ENCODE measurements at regions not wholly inside any gene's neighbourhood (a gene's known extent, or its start where the extent isn't known, plus 50 kb on each side); places are given as distances from the start of the nearest gene placed in this dataset.

DNA sequence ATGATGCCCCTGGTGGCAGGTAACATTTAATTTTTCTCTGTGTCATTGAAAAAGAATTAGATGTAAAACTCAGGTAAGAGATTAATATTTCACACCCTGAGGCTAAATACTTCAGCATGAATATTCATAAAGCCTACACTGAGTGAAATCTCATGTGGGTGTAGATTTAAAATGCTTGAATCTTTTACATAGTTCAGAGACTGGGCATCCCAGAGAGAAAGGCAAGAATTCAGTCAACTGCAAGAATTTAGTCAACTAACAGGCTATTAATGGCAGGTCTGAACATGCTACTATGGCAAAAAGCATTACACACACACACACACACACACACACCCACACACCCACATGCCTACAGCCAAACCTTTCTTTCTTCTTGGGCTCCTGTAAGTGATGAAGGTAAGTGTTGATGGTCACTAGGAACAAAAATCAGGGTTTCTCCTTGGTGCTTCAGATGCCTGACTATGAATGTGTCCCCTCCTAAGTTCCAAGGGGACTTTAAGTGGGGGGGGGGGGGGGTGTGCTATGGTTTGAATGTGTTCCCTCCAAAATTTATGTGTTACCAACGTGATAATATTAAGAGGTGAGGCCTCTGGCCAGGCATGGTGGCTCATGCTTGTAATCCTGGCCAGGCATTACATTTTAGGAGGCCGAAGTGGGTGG lies 63.7 kb upstream of the PSMD7 start:
- no peaks in the 10 kb centered on the region for H3K4me1 ChIP-seq
- no peaks in the 10 kb centered on the region for H3K27me3 ChIP-seq

DNA sequence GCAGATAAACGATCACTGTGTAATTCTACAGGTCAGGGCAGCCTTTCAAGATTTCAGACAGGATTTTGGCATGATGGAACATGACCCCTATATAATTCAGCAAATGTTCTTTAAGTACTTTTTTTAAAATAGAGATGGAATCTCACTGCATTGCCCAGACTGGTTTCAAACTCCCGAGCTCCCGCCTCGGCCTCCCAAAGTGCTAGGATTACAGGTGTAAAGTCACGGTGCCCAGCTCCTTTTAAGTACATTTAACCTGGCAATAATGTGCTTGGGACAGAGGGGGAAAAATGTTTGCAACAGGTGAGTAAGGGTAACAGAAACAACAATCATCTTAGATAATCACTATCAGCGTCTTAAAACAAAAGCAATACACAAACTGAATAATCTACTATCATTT lies 66.5 kb upstream of the PSMD7 start:
- Histone ChIP-seq H3K27me3 (no peaks in the 10 kb centered on the region), H3K9me3 (no peaks in the 10 kb centered on the region), H3K4me1 (no peaks in the 10 kb centered on the region), H3K27ac (no peak overlapping the region), H3K4me3 (no peak overlapping the region), H3K36me3 (no peaks in the 10 kb centered on the region)
- TF ChIP-seq, protein P1, sequence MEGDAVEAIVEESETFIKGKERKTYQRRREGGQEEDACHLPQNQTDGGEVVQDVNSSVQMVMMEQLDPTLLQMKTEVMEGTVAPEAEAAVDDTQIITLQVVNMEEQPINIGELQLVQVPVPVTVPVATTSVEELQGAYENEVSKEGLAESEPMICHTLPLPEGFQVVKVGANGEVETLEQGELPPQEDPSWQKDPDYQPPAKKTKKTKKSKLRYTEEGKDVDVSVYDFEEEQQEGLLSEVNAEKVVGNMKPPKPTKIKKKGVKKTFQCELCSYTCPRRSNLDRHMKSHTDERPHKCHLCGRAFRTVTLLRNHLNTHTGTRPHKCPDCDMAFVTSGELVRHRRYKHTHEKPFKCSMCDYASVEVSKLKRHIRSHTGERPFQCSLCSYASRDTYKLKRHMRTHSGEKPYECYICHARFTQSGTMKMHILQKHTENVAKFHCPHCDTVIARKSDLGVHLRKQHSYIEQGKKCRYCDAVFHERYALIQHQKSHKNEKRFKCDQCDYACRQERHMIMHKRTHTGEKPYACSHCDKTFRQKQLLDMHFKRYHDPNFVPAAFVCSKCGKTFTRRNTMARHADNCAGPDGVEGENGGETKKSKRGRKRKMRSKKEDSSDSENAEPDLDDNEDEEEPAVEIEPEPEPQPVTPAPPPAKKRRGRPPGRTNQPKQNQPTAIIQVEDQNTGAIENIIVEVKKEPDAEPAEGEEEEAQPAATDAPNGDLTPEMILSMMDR (IDR thresholded peaks at IDR 0.05), result no peak
- TF ChIP-seq POLR2A (IDR thresholded peaks at IDR 0.05), result no peak
- no peak for DNase-seq

More for the DNA sequence above, 63.7 kb upstream of the PSMD7 start:
- TF ChIP-seq, protein P1 (IDR thresholded peaks at IDR 0.05), result no peak
- TF ChIP-seq POLR2A (IDR thresholded peaks at IDR 0.05), result no peak
- no peak overlapping the region for H3K4me3 ChIP-seq
- no peak overlapping the region for H3K27ac ChIP-seq
- H3K9me3 ChIP-seq, result no peaks in the 10 kb centered on the region
- H3K36me3 ChIP-seq, result no peaks in the 10 kb centered on the region
- no peak for DNase-seq

DNA sequence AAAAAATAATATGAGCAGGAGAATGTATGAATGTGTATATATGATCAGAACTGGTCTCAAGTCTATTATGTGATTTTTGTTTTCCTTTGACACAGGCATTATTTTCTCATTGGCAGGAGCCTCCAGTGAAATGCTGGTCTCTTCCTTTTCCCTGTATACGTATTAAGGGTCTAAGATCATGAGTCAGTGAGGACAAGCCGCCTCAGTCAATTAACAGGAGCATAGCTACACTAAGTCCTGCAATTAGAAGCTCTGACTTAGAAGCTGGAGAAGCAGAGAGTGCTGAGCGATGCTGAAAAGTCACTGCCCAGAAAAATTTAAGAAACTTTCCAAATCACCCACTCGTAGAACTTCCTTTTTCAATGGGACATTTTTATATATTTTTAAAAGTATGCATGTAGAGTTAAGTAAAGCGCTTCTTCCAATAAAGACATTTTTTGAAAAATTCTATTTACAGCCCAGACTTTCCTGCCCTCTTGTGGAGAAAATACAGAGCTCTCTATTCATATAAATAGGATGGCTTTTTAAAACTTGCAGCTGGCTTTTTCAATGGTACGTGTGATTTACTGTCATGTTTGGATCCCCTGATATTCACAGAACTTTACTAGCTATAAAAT lies 70.2 kb upstream of the PSMD7 start:
- TF ChIP-seq, protein P1 (IDR thresholded peaks at IDR 0.05), result peak in 2 of 6 experiments; percentile 7 to 32
- no peak for TF ChIP-seq POLR2A (IDR thresholded peaks at IDR 0.05)
- no peaks in the 10 kb centered on the region for H3K4me1 ChIP-seq
- H3K27me3 ChIP-seq, result no peaks in the 10 kb centered on the region
- H3K4me3 ChIP-seq, result no peak overlapping the region
- no peaks in the 10 kb centered on the region for H3K36me3 ChIP-seq
- no peaks in the 10 kb centered on the region for H3K9me3 ChIP-seq
- no peak overlapping the region for H3K27ac ChIP-seq
- DNase-seq, result no peak

DNA sequence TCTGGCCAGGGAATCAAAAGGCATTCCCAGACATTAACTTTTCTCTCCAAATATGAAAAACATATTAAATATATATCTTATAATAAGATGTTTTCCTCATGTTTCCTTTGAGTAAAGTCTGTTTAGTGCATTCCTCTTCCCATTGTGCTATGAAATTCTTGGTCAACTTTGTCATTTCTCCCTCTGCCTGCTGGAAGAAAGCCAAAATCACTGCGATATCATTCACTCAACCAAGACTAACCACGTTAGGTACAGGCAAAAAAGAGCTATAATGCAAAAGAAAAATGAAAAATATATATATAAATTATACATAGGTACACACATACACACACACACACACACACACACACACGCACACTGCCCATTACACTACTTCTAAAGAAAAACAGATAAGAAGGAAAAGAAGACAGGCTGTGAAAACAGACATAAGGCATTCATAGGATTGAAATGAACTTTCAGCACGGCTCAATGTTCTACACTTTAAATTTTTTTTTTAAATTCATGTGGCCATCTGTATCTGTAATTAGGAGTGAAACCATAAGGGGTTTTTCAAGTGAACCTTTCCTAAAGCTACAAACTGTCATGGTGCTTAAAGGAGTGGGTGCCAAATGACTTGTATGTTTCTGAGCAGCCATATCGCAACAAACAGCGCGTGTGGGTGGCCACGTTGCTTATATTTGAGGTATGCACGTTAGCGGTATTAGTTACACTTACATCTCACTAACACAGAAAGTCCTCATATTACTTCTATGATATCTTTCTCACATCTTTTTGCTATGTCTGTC lies 71.6 kb upstream of the PSMD7 start:
- Histone ChIP-seq H3K27ac (no peak overlapping the region), H3K4me1 (no peaks in the 10 kb centered on the region), H3K36me3 (no peaks in the 10 kb centered on the region), H3K27me3 (no peaks in the 10 kb centered on the region), H3K4me3 (no peak overlapping the region), H3K9me3 (no peaks in the 10 kb centered on the region)
- no peak for DNase-seq
- no peak for TF ChIP-seq POLR2A (IDR thresholded peaks at IDR 0.05)
- TF ChIP-seq, protein P1 (IDR thresholded peaks at IDR 0.05), result no peak

DNA sequence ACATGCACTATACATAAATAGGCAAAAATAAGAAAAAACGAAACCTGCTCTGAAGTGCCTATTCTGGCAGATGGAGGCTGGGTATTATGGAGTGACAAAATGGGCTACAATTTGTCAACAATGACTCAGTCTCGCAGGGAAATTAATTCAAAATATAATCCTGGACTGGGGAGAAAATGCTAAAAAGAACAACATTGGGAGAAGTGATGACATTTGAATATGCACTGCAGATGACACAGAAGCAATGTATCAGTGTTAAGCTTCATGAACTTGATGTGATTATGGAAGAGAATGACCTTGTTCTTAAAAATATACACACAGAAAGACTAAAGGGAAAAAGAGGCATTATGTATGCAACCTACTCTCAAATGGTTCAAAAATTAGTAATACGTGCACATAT lies 74.8 kb upstream of the PSMD7 start:
- Histone ChIP-seq H3K27me3 (no peaks in the 10 kb centered on the region), H3K4me3 (no peak overlapping the region), H3K36me3 (no peaks in the 10 kb centered on the region), H3K27ac (no peak overlapping the region), H3K9me3 (no peaks in the 10 kb centered on the region), H3K4me1 (no peaks in the 10 kb centered on the region)
- DNase-seq, result no peak
- TF ChIP-seq POLR2A (IDR thresholded peaks at IDR 0.05), result no peak
- TF ChIP-seq, protein P1 (IDR thresholded peaks at IDR 0.05), result no peak
